ENCODE measurements at regions not wholly inside any gene's neighbourhood (a gene's known extent, or its start where the extent isn't known, plus 50 kb on each side); places are given as distances from the start of the nearest gene placed in this dataset.

- no peaks in the 10 kb centered on the region for H3F3A ChIP-seq (replicated peaks; ENCODE audit: insufficient read depth)
- no peak overlapping the region; the same call in 1 of the 2 replicates for H2AFZ ChIP-seq (ENCODE audit: low read depth)
- H3K4me2 ChIP-seq, result no peak overlapping the region
- no peaks in the 10 kb centered on the region for H3K9me2 ChIP-seq
- no peaks in the 10 kb centered on the region for H4K20me1 ChIP-seq (ENCODE audit: insufficient read depth)
- H3K9ac ChIP-seq, result no peak overlapping the region
- no peak overlapping the region for H3K27ac ChIP-seq (ENCODE audit: low read depth in 2 of 2, low read length in 1 of 2)
- no peak overlapping the region for H3K4me3 ChIP-seq (ENCODE audit: low read depth in 2 of 2, low read length in 1 of 2)
- H3K36me3 ChIP-seq (replicated peaks in 1 of 2; ENCODE audit: control insufficient read depth in 1 of 2, insufficient read depth in 2 of 2, low read length in 1 of 2), result no peaks in the 10 kb centered on the region
- WGBS (ENCODE audit: low lambda C conversion rate), result 86% methylated on average over 8 of the region's 8 CpGs
- no peaks in the 10 kb centered on the region for H3K4me1 ChIP-seq (ENCODE audit: control insufficient read depth in 1 of 2, insufficient read depth in 2 of 2, low read depth in 1 of 2, low read length in 1 of 2)
- no peaks in the 10 kb centered on the region for H3K27me3 ChIP-seq (ENCODE audit: insufficient read depth)
- ChIA-PET CTCF (interaction anchor here (0.6 kb wide), 1 partner anchor 15 kb away, joined by 3 read pairs; no protein-coding TSS in a partner anchor), POLR2A (no interaction called here)
- DNase-seq, result no peak
- no peaks in the 10 kb centered on the region for H3K9me3 ChIP-seq
- no peak for TF ChIP-seq PBX3 (IDR thresholded peaks at IDR 0.05)
- no peak for TF ChIP-seq GABPA (IDR thresholded peaks at IDR 0.05; ENCODE audit: low read depth)
- no peak for TF ChIP-seq RXRA (IDR thresholded peaks at IDR 0.05; ENCODE audit: borderline replicate concordance, low read depth)
- TF ChIP-seq EP300 (IDR thresholded peaks at IDR 0.05; ENCODE audit: borderline replicate concordance in 1 of 2, low read depth in 1 of 2, low read length in 1 of 2), result no peak
- no peak for TF ChIP-seq REST (IDR thresholded peaks at IDR 0.05; ENCODE audit: low read depth, low read length)
- no peak for TF ChIP-seq RCOR1 (IDR thresholded peaks at IDR 0.05; ENCODE audit: low read length)
- no peak for TF ChIP-seq SIN3A (IDR thresholded peaks at IDR 0.05; ENCODE audit: borderline replicate concordance, low read depth, low read length)
- no peak for TF ChIP-seq ELF1 (IDR thresholded peaks at IDR 0.05)
- no peak for TF ChIP-seq RAD21 (IDR thresholded peaks at IDR 0.05; ENCODE audit: low read length)
- H3K79me2 ChIP-seq (ENCODE audit: insufficient read depth), result no peaks in the 10 kb centered on the region
These were observed 103.7 kb upstream of the NUDT4 start for GRCh38 chr12:93273834-93274564.

GRCh38 chr12:93274937-93275336 lies 102.8 kb upstream of the NUDT4 start:
- POLR2A ChIA-PET, result no interaction called here
- Histone ChIP-seq H3F3A (replicated peaks; ENCODE audit: insufficient read depth) (no peaks in the 10 kb centered on the region), H3K27me3 (ENCODE audit: insufficient read depth) (no peaks in the 10 kb centered on the region), H3K9me3 (no peaks in the 10 kb centered on the region), H3K79me2 (ENCODE audit: insufficient read depth) (no peaks in the 10 kb centered on the region), H3K36me3 (replicated peaks in 1 of 2; ENCODE audit: control insufficient read depth in 1 of 2, insufficient read depth in 2 of 2, low read length in 1 of 2) (no peaks in the 10 kb centered on the region), H3K4me3 (ENCODE audit: low read depth in 2 of 2, low read length in 1 of 2) (no peak overlapping the region), H3K9ac (no peak overlapping the region), H3K27ac (ENCODE audit: low read depth in 2 of 2, low read length in 1 of 2) (no peak overlapping the region), H2AFZ (ENCODE audit: low read depth) (no peak overlapping the region), H4K20me1 (ENCODE audit: insufficient read depth) (no peaks in the 10 kb centered on the region), H3K9me2 (no peaks in the 10 kb centered on the region), H3K4me1 (ENCODE audit: control insufficient read depth in 1 of 2, insufficient read depth in 2 of 2, low read depth in 1 of 2, low read length in 1 of 2) (peaks cover 0 to 4% of the 10 kb centered on the region in 2 experiments; a peak in 2 of 4 replicates), H3K4me2 (no peak overlapping the region)
- CTCF ChIA-PET, result interaction anchor here (1.5 kb wide), 1 partner anchor 106 kb away, joined by 3 read pairs; no protein-coding TSS in a partner anchor
- 90% methylated on average over 9 of the region's 9 CpGs for WGBS (ENCODE audit: low lambda C conversion rate)
- DNase-seq, result no peak
- TF ChIP-seq FOSL2 (IDR thresholded peaks at IDR 0.05; ENCODE audit: borderline replicate concordance, low read depth), result no peak
- TF ChIP-seq RXRA (IDR thresholded peaks at IDR 0.05; ENCODE audit: borderline replicate concordance, low read depth), result no peak
- no peak for TF ChIP-seq CHD2 (IDR thresholded peaks at IDR 0.05; ENCODE audit: low read length, partially characterized antibody)
- TF ChIP-seq IRF3 (IDR thresholded peaks at IDR 0.05; ENCODE audit: low read depth, low read length), result no peak
- no peak for TF ChIP-seq TAF1 (IDR thresholded peaks at IDR 0.05; ENCODE audit: borderline replicate concordance, low read depth, low read length)
- no peak for TF ChIP-seq PBX3 (IDR thresholded peaks at IDR 0.05)
- no peak for TF ChIP-seq MXI1 (IDR thresholded peaks at IDR 0.05; ENCODE audit: low read depth, low read length)
- TF ChIP-seq NRF1 (IDR thresholded peaks at IDR 0.05; ENCODE audit: low read depth, low read length), result no peak

All from SK-N-SH (cell line).